ENCODE measurements at regions not wholly inside any gene's neighbourhood (a gene's known extent, or its start where the extent isn't known, plus 50 kb on each side); places are given as distances from the start of the nearest gene placed in this dataset.
A peak's percentile ranks its signal among the peaks of the same experiment; 100 is the strongest.
"Not testable (repeated sequence)": the region's sequence is repeated elsewhere in the genome, so short reads cannot be mapped to it uniquely, and the experiment has no call there.

- no peak for DNase-seq
Measured at GRCh38 chr5:152184266-152184665, 220.8 kb downstream of the NMUR2 start.

- DNase-seq: no peak
Measured at GRCh38 chr5:152181461-152181860, 223.6 kb downstream of the NMUR2 start.

- DNase-seq: no peak
Measured at GRCh38 chr5:152178350-152178699, 226.8 kb downstream of the NMUR2 start.

GRCh38 chr5:152177626-152178349 is 227.3 kb downstream of the NMUR2 start:
- DNase-seq: no peak

- DNase-seq: no peak
Measured at GRCh38 chr5:152171888-152172287, 233.2 kb downstream of the NMUR2 start.

- no peak for DNase-seq
Measured at GRCh38 chr5:152170350-152170749, 234.7 kb downstream of the NMUR2 start.

- no peak for DNase-seq
Measured at GRCh38 chr5:152164860-152165259, 240.2 kb upstream of the GLRA1 start.

GRCh38 chr5:152159894-152160293 is 235.2 kb upstream of the GLRA1 start:
- DNase-seq: not testable (repeated sequence)

- not testable (repeated sequence) for DNase-seq
Measured at GRCh38 chr5:152154452-152154851, 229.8 kb upstream of the GLRA1 start.

- DNase-seq: no peak
Measured at GRCh38 chr5:152151940-152152339, 227.3 kb upstream of the GLRA1 start.

- no peak for DNase-seq
Measured at GRCh38 chr5:152151113-152151512, 226.5 kb upstream of the GLRA1 start.

GRCh38 chr5:152147286-152147685 is 222.6 kb upstream of the GLRA1 start:
- DNase-seq: no peak

- DNase-seq: no peak
Measured at GRCh38 chr5:152146566-152146965, 221.9 kb upstream of the GLRA1 start.

GRCh38 chr5:152144556-152144955 is 219.9 kb upstream of the GLRA1 start:
- no peak for DNase-seq

- no peak for DNase-seq
Measured at GRCh38 chr5:152144030-152144429, 219.4 kb upstream of the GLRA1 start.

- DNase-seq: peak in 37 of 51 donors; percentile 1 to 67 (median 19)
Measured at GRCh38 chr5:152142840-152143469, 218.3 kb upstream of the GLRA1 start.

GRCh38 chr5:152140347-152140746 is 215.7 kb upstream of the GLRA1 start:
- DNase-seq: no peak

- DNase-seq: no peak
Measured at GRCh38 chr5:152137063-152137462, 212.4 kb upstream of the GLRA1 start.

GRCh38 chr5:152136321-152136720 is 211.7 kb upstream of the GLRA1 start:
- DNase-seq: no peak

GRCh38 chr5:152135827-152136226 is 211.2 kb upstream of the GLRA1 start:
- no peak for DNase-seq

GRCh38 chr5:152125661-152126205 is 201.1 kb upstream of the GLRA1 start:
- no peak for DNase-seq

- DNase-seq: no peak
Measured at GRCh38 chr5:152124409-152125041, 199.9 kb upstream of the GLRA1 start.

Measured in hypothalamus (tissue), 51 donors.